Stimulated activated naive B cell treated with anti-CD40 and anti-IgM and Interleukin-4, amounts not matched to agents 10 μg/mL and 1 μg/mL and 100 μg/mL, for 72 hours (primary cell): ENCODE measurements at regions not wholly inside any gene's neighbourhood (a gene's known extent, or its start where the extent isn't known, plus 50 kb on each side); places are given as distances from the start of the nearest gene placed in this dataset.
"Not testable (repeated sequence)": the region's sequence is repeated elsewhere in the genome, so short reads cannot be mapped to it uniquely, and the experiment has no call there.

Source experiments
- ATAC-seq, 2 donors: fragments of 150-1000 bp; cut with Tn5 transposase; replicated peaks; 2 replicates each; pipeline ENCODE4 v1.10.0; 2021; ENCODE audit warnings: moderate library complexity in 1 of 2
- DNase-seq: peaks from one replicate; pipeline ENCODE4 v3.0.0; 2021
- H3K27ac Mint-ChIP-seq: one replicate; pipeline ENCODE4 v1.8.0; 2022; ENCODE audit warnings: mild to moderate bottlenecking, mixed read lengths
- H3K27me3 Mint-ChIP-seq, 2 donors: one replicate each; pipeline ENCODE4 v1.8.0; 2022; ENCODE audit warnings: mixed read lengths in 2 of 2
- H3K36me3 Mint-ChIP-seq, 2 donors: one replicate each; pipeline ENCODE4 v1.8.0; 2022; ENCODE audit warnings: mixed read lengths in 2 of 2, mild to moderate bottlenecking in 1 of 2
- H3K4me1 Mint-ChIP-seq, 2 donors: one replicate each; pipeline ENCODE4 v1.8.0; 2022; ENCODE audit warnings: mixed read lengths in 2 of 2, mild to moderate bottlenecking in 1 of 2
- H3K4me3 Mint-ChIP-seq, 2 donors: one replicate each; pipeline ENCODE4 v1.8.0; 2022; ENCODE audit warnings: mild to moderate bottlenecking in 2 of 2, mixed read lengths in 2 of 2, moderate library complexity in 1 of 2
- H3K9me3 Mint-ChIP-seq, 2 donors: one replicate each; pipeline ENCODE4 v1.8.0; 2022; ENCODE audit warnings: mixed read lengths in 2 of 2, mild to moderate bottlenecking in 1 of 2

DNA sequence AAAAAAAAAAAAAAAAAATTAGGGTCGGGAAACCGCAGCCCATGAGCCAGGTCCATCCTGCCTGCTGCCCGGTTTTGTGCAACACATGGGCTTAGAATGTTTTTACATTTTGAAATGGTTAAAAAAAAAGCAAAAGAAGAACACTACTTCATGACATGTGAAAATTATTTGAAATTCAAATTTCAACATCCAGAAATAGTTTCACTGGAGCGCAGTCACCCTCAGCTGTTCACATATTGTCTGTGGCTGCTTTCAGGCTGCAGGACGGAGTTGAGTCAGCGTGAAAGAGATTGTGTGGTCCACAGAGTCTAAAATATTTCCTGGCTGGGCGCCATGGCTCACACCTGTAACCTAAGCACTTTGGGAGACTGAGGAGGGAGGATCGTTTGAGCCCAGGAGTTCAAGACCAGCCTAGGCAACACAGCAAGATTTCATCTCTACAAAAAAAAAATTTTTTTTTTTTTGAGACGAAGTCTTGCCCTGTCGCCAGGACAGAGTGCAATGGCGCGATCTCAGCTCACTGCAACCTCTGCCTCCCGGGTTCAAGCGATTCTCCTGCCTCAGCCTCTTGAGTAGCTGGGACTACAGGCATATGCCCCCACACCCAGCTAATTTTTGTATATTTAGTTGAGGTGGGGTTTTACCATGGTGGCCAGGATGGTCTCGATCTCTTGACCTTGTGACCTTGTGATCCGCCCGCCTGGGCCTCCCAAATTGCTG is 63.9 kb upstream of the ECHDC3 start:
- Mint-ChIP-seq H3K4me3 (peak overlapping the region; percentile 68 to 78), H3K27me3 (no peaks in the 10 kb centered on the region), H3K27ac (peak overlapping the region; percentile 33), H3K4me1 (peaks cover 56 to 94% of the 10 kb centered on the region in 2 donors), H3K9me3 (peaks cover 5% of the 10 kb centered on the region in 2 donors), H3K36me3 (peaks cover 0 to 5% of the 10 kb centered on the region in 2 donors)
- DNase-seq (peak; percentile 77), ATAC-seq (peak; percentile 93 to 95)

- Mint-ChIP-seq H3K4me3 (peak overlapping the region; percentile 68 to 78), H3K36me3 (peaks cover 0 to 5% of the 10 kb centered on the region in 2 donors), H3K27me3 (no peaks in the 10 kb centered on the region), H3K27ac (peak overlapping the region; percentile 10), H3K9me3 (peaks cover 5% of the 10 kb centered on the region in 2 donors), H3K4me1 (peaks cover 49 to 89% of the 10 kb centered on the region in 2 donors)
- ATAC-seq (peak; percentile 25 to 36), DNase-seq (no peak)
Measured at GRCh38 chr10:11677480-11677879, 64.7 kb upstream of the ECHDC3 start.

DNA sequence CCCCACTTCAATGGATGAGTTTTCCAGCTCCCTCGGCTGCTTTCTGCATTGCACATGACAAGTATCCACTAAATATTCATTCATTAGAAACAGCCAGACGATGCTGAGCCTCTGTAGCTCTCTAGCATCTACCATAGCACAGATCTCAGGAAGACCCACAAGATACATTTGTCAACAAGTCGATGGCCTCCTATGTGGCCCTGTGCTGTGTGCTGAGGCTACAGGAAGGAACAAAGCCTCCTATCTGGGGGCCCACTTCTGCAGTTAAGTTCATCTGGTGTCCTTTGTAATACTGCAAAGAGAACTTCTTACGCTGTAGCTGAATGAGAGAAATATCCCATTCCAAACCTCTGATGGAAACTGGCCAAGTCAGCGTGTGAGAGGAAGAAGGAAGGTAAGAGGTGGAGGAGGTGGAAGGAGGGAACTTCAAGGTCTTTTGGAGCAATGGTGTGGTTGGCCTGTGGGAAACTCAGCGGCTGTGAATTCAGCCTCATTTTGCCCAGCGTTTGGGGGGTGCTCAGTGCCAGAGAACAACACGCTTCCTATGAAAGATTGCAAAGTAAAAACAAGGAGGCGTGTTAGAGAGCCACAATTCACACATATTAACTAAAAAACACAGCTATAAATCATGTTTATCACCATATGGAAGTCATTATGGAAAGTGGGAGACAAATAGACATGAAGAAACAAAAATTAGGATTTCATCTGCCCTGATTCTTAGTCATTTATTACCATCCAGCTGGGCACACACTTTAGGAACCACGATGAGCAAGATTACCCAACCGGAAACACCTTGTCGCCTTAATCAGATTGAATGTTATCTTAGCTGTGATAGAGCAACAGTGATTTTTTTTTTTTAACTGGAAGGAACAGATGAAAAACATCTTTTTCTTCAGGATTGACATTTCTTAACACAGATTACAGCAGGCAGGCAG is 62.2 kb upstream of the USP6NL start:
- H3K27me3 Mint-ChIP-seq, result no peaks in the 10 kb centered on the region

GRCh38 chr10:11672836-11673235 is 61.4 kb upstream of the USP6NL start:
- Mint-ChIP-seq H3K4me1 (peaks cover 39 to 73% of the 10 kb centered on the region in 2 donors), H3K36me3 (peaks cover 0 to 5% of the 10 kb centered on the region in 2 donors), H3K4me3 (no peak overlapping the region), H3K27ac (no peak overlapping the region), H3K9me3 (peaks cover 5% of the 10 kb centered on the region in 2 donors), H3K27me3 (no peaks in the 10 kb centered on the region)
- ATAC-seq, result no peak
- DNase-seq, result no peak

More for the DNA sequence above, 62.2 kb upstream of the USP6NL start:
- DNase-seq, result no peak
- Mint-ChIP-seq H3K27ac (peak overlapping the region; percentile 26), H3K4me3 (peak overlapping the region in 1 of 2 donors; percentile 22), H3K36me3 (peaks cover 0 to 5% of the 10 kb centered on the region in 2 donors), H3K4me1 (peaks cover 39 to 72% of the 10 kb centered on the region in 2 donors), H3K9me3 (peaks cover 5% of the 10 kb centered on the region in 2 donors)
- no peak for ATAC-seq

DNA sequence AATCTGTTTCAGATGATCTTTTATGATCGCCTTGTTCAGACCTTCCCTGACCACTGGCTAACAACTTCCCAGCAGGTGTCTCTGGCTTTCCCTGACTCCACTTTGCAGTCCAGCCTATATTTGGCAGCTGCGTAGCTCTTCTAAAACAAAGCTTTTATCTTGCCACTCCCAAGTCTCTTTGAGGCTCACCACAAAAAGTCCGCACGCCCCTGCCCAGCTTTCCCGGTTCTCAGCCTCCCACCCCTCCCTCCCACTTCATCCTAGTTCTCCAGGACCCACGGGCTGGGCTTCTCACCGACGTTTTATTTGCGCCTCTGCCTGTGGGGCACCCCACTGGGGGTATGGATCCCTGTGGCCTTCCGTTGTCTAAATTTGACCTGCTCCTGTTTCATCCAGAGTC is 58.9 kb upstream of the USP6NL start:
- DNase-seq (no peak), ATAC-seq (no peak)
- Mint-ChIP-seq H3K9me3 (peaks cover 6 to 7% of the 10 kb centered on the region in 2 donors), H3K36me3 (peaks cover 4 to 5% of the 10 kb centered on the region in 2 donors), H3K27me3 (no peaks in the 10 kb centered on the region), H3K4me3 (no peak overlapping the region), H3K4me1 (peaks cover 36 to 71% of the 10 kb centered on the region in 2 donors), H3K27ac (no peak overlapping the region)

DNA sequence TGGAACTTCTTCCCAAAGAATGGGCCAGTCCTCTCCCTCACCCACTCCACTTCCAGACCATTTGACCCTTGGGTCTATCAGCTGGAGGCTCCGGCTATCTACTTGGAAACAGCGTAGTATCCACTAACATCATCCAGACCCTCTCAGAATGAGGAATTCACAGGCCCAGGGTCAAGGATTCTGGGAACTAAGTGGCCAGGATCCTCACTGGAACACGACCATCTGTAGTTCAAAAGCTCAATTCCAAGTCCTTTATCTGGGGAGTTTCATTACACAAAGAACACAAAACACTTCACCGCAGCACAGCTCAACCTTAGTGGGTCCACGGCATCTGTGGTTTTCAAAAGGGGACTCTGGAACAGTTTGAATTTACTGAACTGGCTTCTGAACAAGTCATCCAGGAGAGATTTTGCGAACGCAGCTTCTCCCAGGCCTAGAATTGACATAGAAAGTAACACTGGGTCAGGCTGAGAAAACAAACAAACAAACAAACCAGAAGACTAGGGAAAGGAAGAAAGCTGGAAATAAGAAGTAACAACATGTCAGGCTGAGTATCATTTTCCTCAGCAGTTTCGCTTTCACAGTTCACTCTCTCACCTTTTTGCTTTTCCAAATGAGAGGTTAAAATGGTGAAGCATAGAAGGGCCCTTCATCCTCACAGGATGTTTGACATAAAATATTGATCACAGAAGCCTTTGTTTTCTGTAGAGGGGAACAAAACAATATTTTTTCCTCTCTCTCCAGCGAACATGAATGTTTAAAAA is 57.6 kb upstream of the USP6NL start:
- peaks cover 41 to 71% of the 10 kb centered on the region in 2 donors for H3K4me1 Mint-ChIP-seq
- peaks cover 4 to 5% of the 10 kb centered on the region in 2 donors for H3K36me3 Mint-ChIP-seq
- H3K4me3 Mint-ChIP-seq, result peak overlapping the region in 1 of 2 donors; percentile 42
- H3K27me3 Mint-ChIP-seq, result no peaks in the 10 kb centered on the region
- peaks cover 6 to 7% of the 10 kb centered on the region in 2 donors for H3K9me3 Mint-ChIP-seq
- no peak for DNase-seq
- H3K27ac Mint-ChIP-seq, result peak overlapping the region; percentile 63
- no peak for ATAC-seq

GRCh38 chr10:11667756-11668155 is 56.3 kb upstream of the USP6NL start:
- DNase-seq, result no peak
- Mint-ChIP-seq H3K27ac (peak overlapping the region; percentile 48), H3K4me3 (peak overlapping the region in 1 of 2 donors; percentile 37), H3K9me3 (peaks cover 6 to 7% of the 10 kb centered on the region in 2 donors), H3K36me3 (peaks cover 4 to 5% of the 10 kb centered on the region in 2 donors), H3K27me3 (no peaks in the 10 kb centered on the region), H3K4me1 (peaks cover 37 to 70% of the 10 kb centered on the region in 2 donors)
- ATAC-seq, result peak; percentile 26 to 59

DNA sequence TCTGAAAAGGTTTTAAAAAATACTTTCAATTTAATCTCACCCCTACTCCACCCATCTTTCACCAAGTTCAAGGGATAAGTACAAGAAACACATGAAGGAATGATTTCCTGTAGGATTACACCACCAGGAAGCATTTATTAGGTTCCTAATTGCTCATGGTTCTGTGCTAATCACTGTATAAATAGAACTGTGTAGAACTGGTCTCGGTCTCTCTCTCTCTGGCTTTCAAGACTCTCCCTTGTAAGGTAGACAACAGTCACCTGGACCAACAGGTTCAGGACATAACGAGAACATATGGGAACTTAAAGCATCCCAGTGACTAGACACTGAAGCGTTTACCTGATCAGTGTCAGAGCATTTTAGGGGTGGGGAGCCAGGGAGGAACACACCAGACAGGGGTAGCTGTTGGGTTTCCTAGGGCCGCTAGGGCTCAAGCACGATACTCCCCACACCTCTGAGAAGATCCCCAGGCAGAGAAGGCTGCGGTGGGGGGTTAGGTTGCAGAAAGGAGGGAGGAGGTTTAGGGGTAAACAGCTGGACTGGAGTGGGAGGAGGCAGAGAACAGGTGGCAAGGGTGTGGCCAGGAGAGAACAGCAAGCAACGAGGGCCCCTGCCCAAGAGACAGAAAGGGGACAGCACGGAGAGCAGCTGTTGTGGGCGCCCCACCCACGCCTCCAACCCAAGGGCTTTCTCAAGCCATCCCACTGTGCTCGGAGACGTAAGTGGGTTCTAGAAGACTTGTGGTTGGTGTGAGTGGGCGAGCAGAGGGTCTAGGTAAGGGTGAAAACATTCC is 52.5 kb upstream of the USP6NL start:
- Mint-ChIP-seq H3K36me3 (peaks cover 4 to 5% of the 10 kb centered on the region in 2 donors), H3K27me3 (no peaks in the 10 kb centered on the region), H3K4me3 (peak overlapping the region; percentile 33 to 57), H3K27ac (peak overlapping the region; percentile 67), H3K4me1 (peaks cover 48 to 83% of the 10 kb centered on the region in 2 donors), H3K9me3 (peaks cover 6 to 7% of the 10 kb centered on the region in 2 donors)
- ATAC-seq (peak; percentile 74 to 77), DNase-seq (peak; percentile 53)

DNA sequence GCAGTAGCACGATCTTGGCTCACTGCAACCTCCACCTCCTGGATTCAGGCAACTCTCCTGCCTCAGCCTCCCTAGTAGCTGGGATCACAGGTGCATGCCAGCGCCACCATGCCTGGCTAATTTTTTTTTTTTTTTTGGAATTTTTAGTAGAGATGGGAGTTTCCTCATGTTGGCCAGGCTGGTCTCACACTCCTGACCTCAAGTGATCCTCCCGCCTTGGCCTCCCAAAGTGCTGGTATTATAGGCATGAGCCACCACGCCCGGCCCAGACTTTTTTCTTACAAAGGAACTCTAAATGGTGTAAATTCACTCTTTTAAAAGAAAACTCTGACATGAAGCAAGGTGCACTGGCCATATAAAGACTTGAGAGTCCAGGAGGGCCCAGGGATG is 51.7 kb upstream of the USP6NL start:
- H3K36me3 Mint-ChIP-seq, ATAC-seq, H3K9me3 Mint-ChIP-seq, H3K4me3 Mint-ChIP-seq, H3K27me3 Mint-ChIP-seq, DNase-seq, H3K27ac Mint-ChIP-seq: not testable (repeated sequence)
- peaks cover 46 to 75% of the 10 kb centered on the region in 2 donors for H3K4me1 Mint-ChIP-seq

DNA sequence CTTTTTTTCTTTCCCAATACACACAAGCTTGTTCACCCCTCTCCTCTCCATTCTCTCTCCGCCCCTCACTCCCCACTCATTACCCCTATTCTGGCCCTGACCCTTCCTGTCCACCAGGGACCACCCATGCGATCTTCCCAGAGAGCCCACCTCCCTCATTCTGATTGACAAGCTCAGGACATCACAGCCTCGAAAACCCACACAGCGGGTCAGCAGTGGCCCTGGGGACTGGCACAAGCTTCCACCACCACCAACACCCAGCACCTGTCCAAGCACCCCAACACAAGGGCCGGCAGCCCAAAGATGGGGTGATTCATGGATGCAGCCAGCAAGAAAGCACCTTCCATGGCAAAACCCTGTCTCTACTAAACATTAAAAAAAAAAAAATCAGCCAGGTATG is 50.0 kb upstream of the USP6NL start:
- ATAC-seq (no peak), DNase-seq (no peak)
- Mint-ChIP-seq H3K36me3 (peaks cover 4 to 5% of the 10 kb centered on the region in 2 donors), H3K27ac (peak overlapping the region; percentile 83), H3K9me3 (peaks cover 6% of the 10 kb centered on the region in 2 donors), H3K4me1 (peaks cover 44 to 61% of the 10 kb centered on the region in 2 donors), H3K4me3 (peak overlapping the region in 1 of 2 donors; percentile 12), H3K27me3 (no peaks in the 10 kb centered on the region)
